ENCODE measurements at regions not wholly inside any gene's neighbourhood (a gene's known extent, or its start where the extent isn't known, plus 50 kb on each side); places are given as distances from the start of the nearest gene placed in this dataset.

- TF ChIP-seq CTCF (optimal IDR thresholded peaks at IDR 0.05 in 1 of 3, IDR thresholded peaks at IDR 0.05 in 1 of 3, conservative IDR thresholded peaks at IDR 0.05 in 1 of 3; ENCODE audit: extremely low read depth in 1 of 3, insufficient read depth in 2 of 3, low read length in 3 of 3) (no peak), EZH2 (IDR thresholded peaks at IDR 0.05; ENCODE audit: low read length) (no peak)
Measured at GRCh38 chr3:144112437-144112836, 140.8 kb downstream of the DIPK2A start.

GRCh38 chr3:144114767-144115166 is 143.1 kb downstream of the DIPK2A start:
- H3K36me3 ChIP-seq (ENCODE audit: control insufficient read depth in 2 of 2, extremely low read depth in 1 of 2, insufficient read depth in 2 of 2, low read length in 2 of 2): no peaks in the 10 kb centered on the region
- H2AFZ ChIP-seq (ENCODE audit: control insufficient read depth, low read length): no peak overlapping the region
- no peak overlapping the region for H3K4me3 ChIP-seq (ENCODE audit: control insufficient read depth in 2 of 3, extremely low read depth in 1 of 3, insufficient read depth in 2 of 3, low read depth in 1 of 3, low read length in 3 of 3)
- H3K9me1 ChIP-seq (ENCODE audit: control insufficient read depth, extremely low read depth, insufficient read depth, low read length): no peaks in the 10 kb centered on the region
- H3K27me3 ChIP-seq (ENCODE audit: control insufficient read depth, extremely low read depth, insufficient read depth, low read length): no peaks in the 10 kb centered on the region
- no peaks in the 10 kb centered on the region for H3K79me2 ChIP-seq (ENCODE audit: control insufficient read depth, insufficient read depth, low read length)
- H3K27ac ChIP-seq (ENCODE audit: control insufficient read depth, insufficient read depth, low read length): no peak overlapping the region
- H4K20me1 ChIP-seq (ENCODE audit: control insufficient read depth, extremely low read depth, insufficient read depth, low read length): no peaks in the 10 kb centered on the region
- no peaks in the 10 kb centered on the region for H3K9me3 ChIP-seq (ENCODE audit: control insufficient read depth, low read depth, low read length)
- no peak overlapping the region for H3K4me2 ChIP-seq (ENCODE audit: control insufficient read depth, extremely low read depth, insufficient read depth, low read depth, low read length)
- DNase-seq (ENCODE audit: low read depth, low spot score): no peak
- TF ChIP-seq EZH2 (IDR thresholded peaks at IDR 0.05; ENCODE audit: low read length) (no peak), CTCF (optimal IDR thresholded peaks at IDR 0.05 in 1 of 3, IDR thresholded peaks at IDR 0.05 in 1 of 3, conservative IDR thresholded peaks at IDR 0.05 in 1 of 3; ENCODE audit: extremely low read depth in 1 of 3, insufficient read depth in 2 of 3, low read length in 3 of 3) (no peak)
- FAIRE-seq: no peak
- no peak overlapping the region for H3K9ac ChIP-seq (ENCODE audit: control insufficient read depth, extremely low read depth, insufficient read depth, low read length)
- dilution Hi-C loops (cut with MboI; ENCODE audit: extremely low pct_ligation_motif_present, low sequenced_read_pairs): no loop called here
- H3K4me1 ChIP-seq (ENCODE audit: control insufficient read depth, extremely low read depth, insufficient read depth, low read length): no peaks in the 10 kb centered on the region

More at GRCh38 chr3:144112437-144112836, 140.8 kb downstream of the DIPK2A start:
- Histone ChIP-seq H3K4me1 (ENCODE audit: control insufficient read depth, extremely low read depth, insufficient read depth, low read length) (no peaks in the 10 kb centered on the region), H3K27me3 (ENCODE audit: control insufficient read depth, extremely low read depth, insufficient read depth, low read length) (no peaks in the 10 kb centered on the region), H3K4me2 (ENCODE audit: control insufficient read depth, extremely low read depth, insufficient read depth, low read depth, low read length) (no peak overlapping the region), H3K9me3 (ENCODE audit: control insufficient read depth, low read depth, low read length) (no peaks in the 10 kb centered on the region), H3K27ac (ENCODE audit: control insufficient read depth, insufficient read depth, low read length) (no peak overlapping the region), H2AFZ (ENCODE audit: control insufficient read depth, low read length) (no peak overlapping the region), H3K79me2 (ENCODE audit: control insufficient read depth, insufficient read depth, low read length) (no peaks in the 10 kb centered on the region), H3K9me1 (ENCODE audit: control insufficient read depth, extremely low read depth, insufficient read depth, low read length) (no peaks in the 10 kb centered on the region), H4K20me1 (ENCODE audit: control insufficient read depth, extremely low read depth, insufficient read depth, low read length) (no peaks in the 10 kb centered on the region), H3K4me3 (ENCODE audit: control insufficient read depth in 2 of 3, extremely low read depth in 1 of 3, insufficient read depth in 2 of 3, low read depth in 1 of 3, low read length in 3 of 3) (no peak overlapping the region), H3K36me3 (ENCODE audit: control insufficient read depth in 2 of 2, extremely low read depth in 1 of 2, insufficient read depth in 2 of 2, low read length in 2 of 2) (no peaks in the 10 kb centered on the region), H3K9ac (ENCODE audit: control insufficient read depth, extremely low read depth, insufficient read depth, low read length) (no peak overlapping the region)
- no peak for DNase-seq (ENCODE audit: low read depth, low spot score)
- FAIRE-seq: no peak
- dilution Hi-C loops (cut with MboI; ENCODE audit: extremely low pct_ligation_motif_present, low sequenced_read_pairs): no loop called here
